ENCODE measurements at regions not wholly inside any gene's neighbourhood (a gene's known extent, or its start where the extent isn't known, plus 50 kb on each side); places are given as distances from the start of the nearest gene placed in this dataset.

- no peak overlapping the region for H3K4me3 ChIP-seq
- no peaks in the 10 kb centered on the region for H3K27me3 ChIP-seq
- in situ Hi-C loops (cut with MboI; ENCODE audit: low sequenced_read_pairs in 4 of 4): no loop called here
- no peaks in the 10 kb centered on the region for H3K4me1 ChIP-seq
- DNase-seq (no peak), ATAC-seq (no peak)
- H3K27ac ChIP-seq: no peak overlapping the region
- intact Hi-C loops (cut with DNase I; ENCODE audit: low total_unique reads): no loop called here
- TF ChIP-seq POLR2A (IDR thresholded peaks at IDR 0.05): no peak
- TF ChIP-seq CTCF (IDR thresholded peaks at IDR 0.05 in 4 of 5, conservative IDR thresholded peaks at IDR 0.05 in 1 of 5): no peak
- no peaks in the 10 kb centered on the region for H3K36me3 ChIP-seq
- H3K9me3 ChIP-seq: no peaks in the 10 kb centered on the region
These were observed 305.5 kb upstream of the ETAA1 start for GRCh38 chr2:67091681-67092080.

GRCh38 chr2:67095121-67095520, 302.0 kb upstream of the ETAA1 start:
- H3K27ac ChIP-seq: no peak overlapping the region
- H3K9me3 ChIP-seq: no peaks in the 10 kb centered on the region
- H3K27me3 ChIP-seq: no peaks in the 10 kb centered on the region
- no peak for TF ChIP-seq POLR2A (IDR thresholded peaks at IDR 0.05)
- no peak for TF ChIP-seq CTCF (IDR thresholded peaks at IDR 0.05 in 4 of 5, conservative IDR thresholded peaks at IDR 0.05 in 1 of 5)
- no peak overlapping the region for H3K4me3 ChIP-seq
- in situ Hi-C loops (cut with MboI; ENCODE audit: low sequenced_read_pairs in 4 of 4) (no loop called here), intact Hi-C loops (cut with DNase I; ENCODE audit: low total_unique reads) (no loop called here)
- DNase-seq (no peak), ATAC-seq (no peak)
- no peaks in the 10 kb centered on the region for H3K4me1 ChIP-seq
- H3K36me3 ChIP-seq: no peaks in the 10 kb centered on the region

GRCh38 chr2:67096886-67097285, 300.2 kb upstream of the ETAA1 start:
- Histone ChIP-seq H3K27me3 (no peaks in the 10 kb centered on the region), H3K9me3 (no peaks in the 10 kb centered on the region), H3K4me3 (no peak overlapping the region), H3K4me1 (no peaks in the 10 kb centered on the region), H3K36me3 (no peaks in the 10 kb centered on the region), H3K27ac (no peak overlapping the region)
- no peak for DNase-seq
- no peak for ATAC-seq
- TF ChIP-seq POLR2A (IDR thresholded peaks at IDR 0.05): no peak
- no peak for TF ChIP-seq CTCF (IDR thresholded peaks at IDR 0.05 in 4 of 5, conservative IDR thresholded peaks at IDR 0.05 in 1 of 5)
- intact Hi-C loops (cut with DNase I; ENCODE audit: low total_unique reads) (no loop called here), in situ Hi-C loops (cut with MboI; ENCODE audit: low sequenced_read_pairs in 4 of 4) (no loop called here)

- Histone ChIP-seq H3K36me3 (no peaks in the 10 kb centered on the region), H3K4me3 (no peak overlapping the region), H3K27ac (no peak overlapping the region), H3K27me3 (no peaks in the 10 kb centered on the region), H3K4me1 (no peaks in the 10 kb centered on the region), H3K9me3 (peaks cover 0 to 15% (median 0%) of the 10 kb centered on the region in 3 donors)
- intact Hi-C loops (cut with DNase I; ENCODE audit: low total_unique reads): no loop called here
- DNase-seq: no peak
- TF ChIP-seq POLR2A (IDR thresholded peaks at IDR 0.05): no peak
- no peak for TF ChIP-seq CTCF (IDR thresholded peaks at IDR 0.05 in 4 of 5, conservative IDR thresholded peaks at IDR 0.05 in 1 of 5)
- no peak for ATAC-seq
- in situ Hi-C loops (cut with MboI; ENCODE audit: low sequenced_read_pairs in 4 of 4): no loop called here
These were observed 294.0 kb upstream of the ETAA1 start for GRCh38 chr2:67103157-67103556.

GRCh38 chr2:67108231-67108630, 288.9 kb upstream of the ETAA1 start:
- no peak for DNase-seq
- in situ Hi-C loops (cut with MboI; ENCODE audit: low sequenced_read_pairs in 4 of 4): no loop called here
- ATAC-seq: no peak

More at GRCh38 chr2:67108231-67108630, 288.9 kb upstream of the ETAA1 start:
- peaks cover 0 to 10% (median 0%) of the 10 kb centered on the region in 3 donors for H3K9me3 ChIP-seq
- TF ChIP-seq CTCF (IDR thresholded peaks at IDR 0.05 in 4 of 5, conservative IDR thresholded peaks at IDR 0.05 in 1 of 5) (no peak), POLR2A (IDR thresholded peaks at IDR 0.05) (no peak)
- H3K4me3 ChIP-seq: no peak overlapping the region
- no peaks in the 10 kb centered on the region for H3K36me3 ChIP-seq
- intact Hi-C loops (cut with DNase I; ENCODE audit: low total_unique reads): no loop called here
- no peaks in the 10 kb centered on the region for H3K27me3 ChIP-seq
- H3K4me1 ChIP-seq: no peaks in the 10 kb centered on the region
- no peak overlapping the region for H3K27ac ChIP-seq
